ENCODE measurements at regions not wholly inside any gene's neighbourhood (a gene's known extent, or its start where the extent isn't known, plus 50 kb on each side); places are given as distances from the start of the nearest gene placed in this dataset.

- ATAC-seq (no peak), DNase-seq (no peak)
- H3K36me3 ChIP-seq: no peaks in the 10 kb centered on the region
- H3K4me3 ChIP-seq: no peak overlapping the region
- H3K27ac ChIP-seq: no peak overlapping the region
- TF ChIP-seq, protein P1, sequence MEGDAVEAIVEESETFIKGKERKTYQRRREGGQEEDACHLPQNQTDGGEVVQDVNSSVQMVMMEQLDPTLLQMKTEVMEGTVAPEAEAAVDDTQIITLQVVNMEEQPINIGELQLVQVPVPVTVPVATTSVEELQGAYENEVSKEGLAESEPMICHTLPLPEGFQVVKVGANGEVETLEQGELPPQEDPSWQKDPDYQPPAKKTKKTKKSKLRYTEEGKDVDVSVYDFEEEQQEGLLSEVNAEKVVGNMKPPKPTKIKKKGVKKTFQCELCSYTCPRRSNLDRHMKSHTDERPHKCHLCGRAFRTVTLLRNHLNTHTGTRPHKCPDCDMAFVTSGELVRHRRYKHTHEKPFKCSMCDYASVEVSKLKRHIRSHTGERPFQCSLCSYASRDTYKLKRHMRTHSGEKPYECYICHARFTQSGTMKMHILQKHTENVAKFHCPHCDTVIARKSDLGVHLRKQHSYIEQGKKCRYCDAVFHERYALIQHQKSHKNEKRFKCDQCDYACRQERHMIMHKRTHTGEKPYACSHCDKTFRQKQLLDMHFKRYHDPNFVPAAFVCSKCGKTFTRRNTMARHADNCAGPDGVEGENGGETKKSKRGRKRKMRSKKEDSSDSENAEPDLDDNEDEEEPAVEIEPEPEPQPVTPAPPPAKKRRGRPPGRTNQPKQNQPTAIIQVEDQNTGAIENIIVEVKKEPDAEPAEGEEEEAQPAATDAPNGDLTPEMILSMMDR (IDR thresholded peaks at IDR 0.05): no peak
- no peaks in the 10 kb centered on the region for H3K9me3 ChIP-seq
- H3K4me1 ChIP-seq: peaks cover 5% of the 10 kb centered on the region
- peaks cover 6% of the 10 kb centered on the region for H3K27me3 ChIP-seq (ENCODE audit: low read depth)
- intact Hi-C loops (cut with DNase I): no loop called here
Measured at GRCh38 chr22:23403720-23404688, 176.1 kb downstream of the IGLL1 start.

- peaks cover 6% of the 10 kb centered on the region for H3K27me3 ChIP-seq (ENCODE audit: low read depth)
- ATAC-seq: no peak
- no peaks in the 10 kb centered on the region for H3K9me3 ChIP-seq
- H3K4me3 ChIP-seq: no peak overlapping the region
- TF ChIP-seq, protein P1 (IDR thresholded peaks at IDR 0.05): no peak
- peaks cover 5% of the 10 kb centered on the region for H3K4me1 ChIP-seq
- intact Hi-C loops (cut with DNase I): no loop called here
- H3K36me3 ChIP-seq: no peaks in the 10 kb centered on the region
- peak; percentile 30 for DNase-seq
- no peak overlapping the region for H3K27ac ChIP-seq
Measured at GRCh38 chr22:23403152-23403719, 176.9 kb downstream of the IGLL1 start.

GRCh38 chr22:23402275-23403151, 177.6 kb downstream of the IGLL1 start:
- H3K27me3 ChIP-seq (ENCODE audit: low read depth): peaks cover 6% of the 10 kb centered on the region
- no peak overlapping the region for H3K27ac ChIP-seq
- ATAC-seq (peak; percentile 87), DNase-seq (peak; percentile 79)
- H3K36me3 ChIP-seq: no peaks in the 10 kb centered on the region
- intact Hi-C loops (cut with DNase I): no loop called here
- peaks cover 5% of the 10 kb centered on the region for H3K4me1 ChIP-seq
- peak overlapping the region; percentile 49 for H3K4me3 ChIP-seq
- TF ChIP-seq, protein P1 (IDR thresholded peaks at IDR 0.05): peak; percentile 51
- no peaks in the 10 kb centered on the region for H3K9me3 ChIP-seq

DNA sequence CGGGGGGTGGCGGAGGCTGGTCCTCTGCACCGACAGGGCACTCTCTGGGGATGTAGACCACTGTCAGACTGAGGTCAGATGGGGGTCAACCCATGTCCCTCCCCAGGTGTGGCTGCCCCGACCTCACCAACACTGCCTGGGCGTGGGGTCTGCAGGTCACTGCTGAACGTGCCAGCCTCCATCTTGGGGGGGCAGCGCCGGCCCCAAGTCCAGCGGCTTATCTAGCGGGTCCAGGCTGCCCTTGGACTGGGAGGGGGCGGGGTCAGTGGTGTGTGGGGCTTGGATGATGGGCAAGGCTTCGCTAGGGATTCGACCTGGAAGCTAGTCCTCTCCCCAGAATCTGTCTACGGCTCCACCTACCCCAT, 178.2 kb downstream of the IGLL1 start:
- no peaks in the 10 kb centered on the region for H3K36me3 ChIP-seq
- DNase-seq: no peak
- H3K4me1 ChIP-seq: peaks cover 5% of the 10 kb centered on the region
- intact Hi-C loops (cut with DNase I): no loop called here
- no peaks in the 10 kb centered on the region for H3K9me3 ChIP-seq
- H3K27ac ChIP-seq: no peak overlapping the region
- TF ChIP-seq, protein P1 (IDR thresholded peaks at IDR 0.05): no peak
- H3K4me3 ChIP-seq: peak overlapping the region; percentile 49
- H3K27me3 ChIP-seq (ENCODE audit: low read depth): peaks cover 6% of the 10 kb centered on the region
- ATAC-seq: no peak

All from lower lobe of right lung (tissue), 2 donors.